Stimulated activated CD8-positive, alpha-beta memory T cell treated with anti-CD3 and anti-CD28 coated beads, Interleukin-12 subunit alpha, Interleukin-12 subunit beta, amount 100 ng/mL, for 1 hour (primary cell): ENCODE measurements at regions not wholly inside any gene's neighbourhood (a gene's known extent, or its start where the extent isn't known, plus 50 kb on each side); places are given as distances from the start of the nearest gene placed in this dataset.

Experiments used
- DNase-seq: peaks from one replicate; pipeline ENCODE4 v3.0.0-alpha.2; 2020; ENCODE audit warnings: low read depth

GRCh38 chr13:40389081-40389641 is 277.3 kb downstream of the FOXO1 start:
- DNase-seq, result no peak

GRCh38 chr13:40390401-40390916 is 276.0 kb downstream of the FOXO1 start:
- no peak for DNase-seq

- DNase-seq, result no peak
Observed at GRCh38 chr13:40391788-40392187, 274.7 kb downstream of the FOXO1 start.

- no peak for DNase-seq
Observed at GRCh38 chr13:40394304-40394985, 272.0 kb downstream of the FOXO1 start.

- DNase-seq, result no peak
Observed at GRCh38 chr13:40398065-40398464, 268.4 kb downstream of the FOXO1 start.

GRCh38 chr13:40399756-40400155 is 266.7 kb downstream of the FOXO1 start:
- no peak for DNase-seq

GRCh38 chr13:40401911-40402776 is 264.3 kb downstream of the FOXO1 start:
- peak; percentile 16 for DNase-seq

GRCh38 chr13:40402931-40403431 is 263.5 kb downstream of the FOXO1 start:
- no peak for DNase-seq

- no peak for DNase-seq
Observed at GRCh38 chr13:40403509-40404241, 262.8 kb downstream of the FOXO1 start.

GRCh38 chr13:40404407-40404806 is 262.0 kb downstream of the FOXO1 start:
- DNase-seq, result no peak

- no peak for DNase-seq
Observed at GRCh38 chr13:40404967-40405716, 261.3 kb downstream of the FOXO1 start.

GRCh38 chr13:40406405-40407120 is 259.9 kb downstream of the FOXO1 start:
- DNase-seq, result no peak

GRCh38 chr13:40407567-40407966 is 258.9 kb downstream of the FOXO1 start:
- no peak for DNase-seq

GRCh38 chr13:40408602-40409001 is 257.8 kb downstream of the FOXO1 start:
- no peak for DNase-seq

GRCh38 chr13:40409278-40409677 is 257.2 kb downstream of the FOXO1 start:
- DNase-seq, result no peak

GRCh38 chr13:40410315-40410714 is 256.1 kb downstream of the FOXO1 start:
- DNase-seq, result no peak

- DNase-seq, result no peak
Observed at GRCh38 chr13:40420160-40420740, 246.2 kb downstream of the FOXO1 start.

- DNase-seq, result no peak
Observed at GRCh38 chr13:40422588-40423235, 243.7 kb downstream of the FOXO1 start.

GRCh38 chr13:40428354-40428753 is 238.1 kb downstream of the FOXO1 start:
- no peak for DNase-seq
